Lower leg skin (tissue), 4 donors: ENCODE measurements at regions not wholly inside any gene's neighbourhood (a gene's known extent, or its start where the extent isn't known, plus 50 kb on each side); places are given as distances from the start of the nearest gene placed in this dataset.

Experiments
- DNase-seq, 2 donors: peaks; one replicate each; pipeline ENCODE4 v3.0.0-alpha.2; 2019; ENCODE audit warnings: low spot score in 2 of 2
- H3K4me3 ChIP-seq: fragments of 200-600 bp; sonication (generic); 2 replicates; pipeline ENCODE4 v1.5.1; 2017; ENCODE audit warnings: mild to moderate bottlenecking, low read depth; ENCODE audit not compliant: poor library complexity, severe bottlenecking
- CTCF ChIP-seq, 3 donors: fragments of 450-650 bp; IDR thresholded peaks; one replicate each; pipeline ENCODE4 v1.5.1; 2016; ENCODE audit warnings: antibody characterized with exemption in 3 of 3, mild to moderate bottlenecking in 3 of 3, moderate library complexity in 2 of 3
- POLR2A ChIP-seq, 2 donors: fragments of 450-650 bp; IDR thresholded peaks; one replicate each; pipeline ENCODE4 v1.6.1; 2016 to 2017; ENCODE audit warnings: antibody characterized with exemption in 2 of 2, mild to moderate bottlenecking in 1 of 2, moderate library complexity in 1 of 2
- WGBS, 2 donors: methylation state at CpG; one replicate each; pipeline ENCODE4 v1.1.5; 2018; 5-methylcytosine and 5-hydroxymethylcytosine counted together
- intact Hi-C: fragments of 100-400 bp; cut with DNase I; formaldehyde crosslinking; loops from one replicate; pipeline ENCODE4 v1.15.0; 2023; ENCODE audit warnings: low total_unique reads

- intact Hi-C loops: no loop called here
- no peak overlapping the region for H3K4me3 ChIP-seq
- no peak for TF ChIP-seq CTCF (IDR thresholded peaks at IDR 0.05)
- TF ChIP-seq POLR2A (IDR thresholded peaks at IDR 0.05): no peak
- 43 to 67% methylated on average over 2 of the region's 2 CpGs for WGBS, 2 donors
- DNase-seq: peak; percentile 13 to 76
Observed at GRCh38 chr15:31268108-31268501, 58.5 kb upstream of the KLF13 start.

- intact Hi-C loops: no loop called here
- TF ChIP-seq POLR2A (IDR thresholded peaks at IDR 0.05) (no peak), CTCF (IDR thresholded peaks at IDR 0.05) (no peak)
- 86 to 93% methylated on average over 11 of the region's 11 CpGs for WGBS, 2 donors
- no peak overlapping the region for H3K4me3 ChIP-seq
- DNase-seq: peak in 1 of 2 donors; percentile 76
Observed at GRCh38 chr15:31268911-31269784, 57.5 kb upstream of the KLF13 start.

GRCh38 chr15:31269816-31270575, 56.6 kb upstream of the KLF13 start:
- TF ChIP-seq CTCF (IDR thresholded peaks at IDR 0.05) (no peak), POLR2A (IDR thresholded peaks at IDR 0.05) (no peak)
- peak in 1 of 2 donors; percentile 53 for DNase-seq
- H3K4me3 ChIP-seq: no peak overlapping the region
- intact Hi-C loops: no loop called here
- WGBS, 2 donors: 90 to 93% methylated on average over 5 of the region's 5 CpGs

- intact Hi-C loops: no loop called here
- DNase-seq: peak in 1 of 2 donors; percentile 65
- WGBS, 2 donors: 83 to 94% methylated on average over 2 of the region's 2 CpGs
- H3K4me3 ChIP-seq: no peak overlapping the region
- no peak for TF ChIP-seq POLR2A (IDR thresholded peaks at IDR 0.05)
- TF ChIP-seq CTCF (IDR thresholded peaks at IDR 0.05): no peak
Observed at GRCh38 chr15:31270767-31271166, 55.9 kb upstream of the KLF13 start.

- H3K4me3 ChIP-seq: no peak overlapping the region
- WGBS, 2 donors: 92 to 94% methylated on average over 10 of the region's 10 CpGs
- TF ChIP-seq CTCF (IDR thresholded peaks at IDR 0.05) (no peak), POLR2A (IDR thresholded peaks at IDR 0.05) (no peak)
- no peak for DNase-seq
- intact Hi-C loops: no loop called here
Observed at GRCh38 chr15:31271224-31271635, 55.4 kb upstream of the KLF13 start.
